ENCODE measurements at regions not wholly inside any gene's neighbourhood (a gene's known extent, or its start where the extent isn't known, plus 50 kb on each side); places are given as distances from the start of the nearest gene placed in this dataset.

- no peak for TF ChIP-seq RBAK (CRISPR knock-in tag; IDR thresholded peaks at IDR 0.05)
- no peak for TF ChIP-seq MAZ (IDR thresholded peaks at IDR 0.05; ENCODE audit: borderline replicate concordance, low read depth, low read length)
- TF ChIP-seq MAZ (CRISPR knock-in tag; IDR thresholded peaks at IDR 0.05; ENCODE audit: low read depth) = no peak
- TF ChIP-seq TBP (CRISPR knock-in tag; IDR thresholded peaks at IDR 0.05) = no peak
Measured at GRCh38 chr5:167678481-167678880, 613.0 kb upstream of the WWC1 start.
